ENCODE measurements at regions not wholly inside any gene's neighbourhood (a gene's known extent, or its start where the extent isn't known, plus 50 kb on each side); places are given as distances from the start of the nearest gene placed in this dataset.

GRCh38 chr7:54697659-54698186, 61.3 kb downstream of the SEC61G start:
- Histone ChIP-seq H3K4me3 (no peak overlapping the region), H3K27me3 (ENCODE audit: control insufficient read depth in 2 of 2, insufficient read depth in 2 of 2, low read length in 2 of 2) (peaks cover 0 to 14% of the 10 kb centered on the region in 2 experiments; a peak in 2 of 5 replicates), H2AFZ (ENCODE audit: low read depth, low read length) (no peak overlapping the region), H3K36me3 (ENCODE audit: control insufficient read depth, insufficient read depth, low read length) (no peaks in the 10 kb centered on the region), H4K20me1 (replicated peaks; ENCODE audit: control insufficient read depth, insufficient read depth, low read length) (no peaks in the 10 kb centered on the region), H3K9me1 (ENCODE audit: control insufficient read depth, insufficient read depth, low read length) (no peaks in the 10 kb centered on the region), H3K79me2 (ENCODE audit: control insufficient read depth, insufficient read depth, low read length) (no peaks in the 10 kb centered on the region), H3K4me1 (replicated peaks in 1 of 2; ENCODE audit: control insufficient read depth in 2 of 2, insufficient read depth in 2 of 2, low read length in 2 of 2) (peaks cover 0 to 4% of the 10 kb centered on the region in 2 experiments; a peak in 2 of 5 replicates), H3K9me3 (replicated peaks; ENCODE audit: control insufficient read depth, insufficient read depth, low read depth, low read length) (no peaks in the 10 kb centered on the region), H3K27ac (ENCODE audit: extremely low read depth, low read depth, low read length) (no peak overlapping the region), H3K4me2 (ENCODE audit: insufficient read depth, low read length) (no peak overlapping the region), H3K9ac (ENCODE audit: insufficient read depth in 1 of 2, low read depth in 2 of 2, low read length in 2 of 2) (no peak overlapping the region)
- CTCF ChIA-PET (ENCODE audit: low intra/inter-chr PET ratio), result no interaction called here
- DNase-seq (ENCODE audit: extremely low read depth in 1 of 4, low spot score in 3 of 4) (no peak), FAIRE-seq (no peak), ATAC-seq (peak; percentile 28; the same call in 2 of the 3 replicates)
- intact Hi-C loops (cut with micrococcal nuclease) (no loop called here), in situ Hi-C loops (cut with MboI) (no loop called here)
- POLR2A ChIA-PET, result interaction anchor here (0.8 kb wide), 1 partner anchor 23 kb away, joined by 3 read pairs; no protein-coding TSS in a partner anchor
- TF ChIP-seq TARDBP (IDR thresholded peaks at IDR 0.05) (no peak), ZNF699 (CRISPR knock-in tag; IDR thresholded peaks at IDR 0.05; ENCODE audit: insufficient replicate concordance) (no peak), TCFL5 (CRISPR knock-in tag; conservative IDR thresholded peaks at IDR 0.05) (no peak)
- no TSS peak for BruUV-seq (replicated peaks)
- WGBS (ENCODE audit: insufficient coverage, low coverage, missing lambda C conversion rate), result 7% methylated on average over 29 of the region's 32 CpGs

- Histone ChIP-seq H3K36me3 (ENCODE audit: control insufficient read depth, insufficient read depth, low read length) (no peaks in the 10 kb centered on the region), H3K27ac (ENCODE audit: extremely low read depth, low read depth, low read length) (no peak overlapping the region), H3K79me2 (ENCODE audit: control insufficient read depth, insufficient read depth, low read length) (no peaks in the 10 kb centered on the region), H3K4me3 (no peak overlapping the region), H3K4me2 (ENCODE audit: insufficient read depth, low read length) (no peak overlapping the region), H4K20me1 (replicated peaks; ENCODE audit: control insufficient read depth, insufficient read depth, low read length) (no peaks in the 10 kb centered on the region), H3K9me3 (replicated peaks; ENCODE audit: control insufficient read depth, insufficient read depth, low read depth, low read length) (no peaks in the 10 kb centered on the region), H3K4me1 (replicated peaks in 1 of 2; ENCODE audit: control insufficient read depth in 2 of 2, insufficient read depth in 2 of 2, low read length in 2 of 2) (no peaks in the 10 kb centered on the region), H3K27me3 (ENCODE audit: control insufficient read depth in 2 of 2, insufficient read depth in 2 of 2, low read length in 2 of 2) (peaks cover 0 to 14% of the 10 kb centered on the region in 2 experiments; a peak in 2 of 5 replicates), H3K9me1 (ENCODE audit: control insufficient read depth, insufficient read depth, low read length) (no peaks in the 10 kb centered on the region), H2AFZ (ENCODE audit: low read depth, low read length) (no peak overlapping the region), H3K9ac (ENCODE audit: insufficient read depth in 1 of 2, low read depth in 2 of 2, low read length in 2 of 2) (no peak overlapping the region)
- ChIA-PET CTCF (ENCODE audit: low intra/inter-chr PET ratio) (no interaction called here), POLR2A (no interaction called here)
- no TSS peak for BruUV-seq (replicated peaks)
- ATAC-seq (no peak), FAIRE-seq (no peak), DNase-seq (ENCODE audit: extremely low read depth in 1 of 4, low spot score in 3 of 4) (no peak)
- in situ Hi-C loops (cut with MboI) (no loop called here), intact Hi-C loops (cut with micrococcal nuclease) (no loop called here)
- 0% methylated on average over 14 of the region's 14 CpGs for WGBS (ENCODE audit: insufficient coverage, low coverage, missing lambda C conversion rate)
- TF ChIP-seq IFI16 (CRISPR knock-in tag; IDR thresholded peaks at IDR 0.05) (no peak), PHF20 (IDR thresholded peaks at IDR 0.05; ENCODE audit: partially characterized antibody) (no peak), RBM17 (IDR thresholded peaks at IDR 0.05; ENCODE audit: borderline replicate concordance, low read depth, low read length) (no peak), FIP1L1 (IDR thresholded peaks at IDR 0.05; ENCODE audit: low read depth, low read length, poor library complexity, severe bottlenecking) (no peak), E2F3 (CRISPR knock-in tag; IDR thresholded peaks at IDR 0.05) (no peak), ZNF561 (CRISPR knock-in tag; conservative IDR thresholded peaks at IDR 0.05) (no peak), KLF16 (IDR thresholded peaks at IDR 0.05) (no peak), TFAP4 (CRISPR knock-in tag; IDR thresholded peaks at IDR 0.05; ENCODE audit: borderline replicate concordance) (no peak), PKNOX1 (IDR thresholded peaks at IDR 0.05) (no peak), SRSF1 (IDR thresholded peaks at IDR 0.05; ENCODE audit: low read depth, low read length) (no peak), EP300 (IDR thresholded peaks at IDR 0.05; ENCODE audit: low read length) (no peak), MEIS2 (IDR thresholded peaks at IDR 0.05; ENCODE audit: partially characterized antibody) (no peak)
Measured at GRCh38 chr7:54690892-54691291, 68.1 kb downstream of the SEC61G start.

Measured in K562 (cell line).